NCI-H82 treated with DMSO at 0.1 percent for 48 hours (cell line): ENCODE measurements at regions not wholly inside any gene's neighbourhood (a gene's known extent, or its start where the extent isn't known, plus 50 kb on each side); places are given as distances from the start of the nearest gene placed in this dataset.

Experiments used
- DNase-seq: peaks from one replicate; lab custom pipeline; 2025; ENCODE audit not compliant: unreplicated experiment; lab: John Stamatoyannopoulos, UW

- DNase-seq = no peak
These were observed 211.4 kb downstream of the TUSC7 start for GRCh38 chr3:116920826-116921610.

- DNase-seq = no peak
These were observed 218.3 kb downstream of the TUSC7 start for GRCh38 chr3:116927918-116928317.

GRCh38 chr3:116929505-116930222 lies 220.1 kb downstream of the TUSC7 start:
- DNase-seq = no peak

DNA sequence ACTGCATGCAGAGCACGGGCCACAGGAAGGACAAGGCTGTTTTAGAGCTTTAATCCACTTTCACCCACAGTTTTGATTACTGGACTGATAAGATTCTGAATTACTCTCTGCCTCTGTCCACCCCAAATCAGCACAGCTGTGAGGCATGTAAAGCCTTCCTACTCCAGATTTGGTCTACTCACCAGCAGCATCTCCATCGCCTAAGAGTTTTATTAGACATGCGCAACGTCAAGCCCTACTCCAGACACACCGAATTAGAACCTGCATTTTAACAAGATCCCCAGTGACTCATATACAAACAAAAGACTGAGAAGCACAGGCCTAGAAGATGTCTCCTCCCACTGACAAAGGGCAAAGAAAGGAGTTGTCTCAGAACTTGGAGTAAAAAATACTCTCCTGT lies 221.2 kb downstream of the TUSC7 start:
- no peak for DNase-seq

GRCh38 chr3:116939091-116939490 lies 229.5 kb downstream of the TUSC7 start:
- DNase-seq = no peak

GRCh38 chr3:116939550-116939949 lies 230.0 kb downstream of the TUSC7 start:
- no peak for DNase-seq

DNA sequence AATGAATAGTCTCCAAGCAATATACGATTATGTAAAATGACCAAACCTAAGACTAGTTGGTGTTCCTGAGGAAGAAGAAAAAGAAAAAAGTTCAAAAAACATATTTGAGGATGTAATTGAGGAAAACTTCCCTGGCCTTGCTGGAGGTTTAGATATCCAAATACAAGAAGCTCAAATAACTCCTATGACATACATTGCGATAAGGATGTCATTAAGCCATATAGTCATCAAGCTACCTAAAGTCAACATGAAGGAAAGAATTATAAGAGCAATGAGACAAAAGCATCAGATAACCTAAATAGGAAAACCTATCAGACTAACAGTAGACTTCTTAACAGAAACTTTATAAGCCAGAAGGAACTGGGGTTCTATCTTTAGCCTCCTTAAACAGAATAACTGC lies 231.1 kb downstream of the TUSC7 start:
- DNase-seq = no peak

DNA sequence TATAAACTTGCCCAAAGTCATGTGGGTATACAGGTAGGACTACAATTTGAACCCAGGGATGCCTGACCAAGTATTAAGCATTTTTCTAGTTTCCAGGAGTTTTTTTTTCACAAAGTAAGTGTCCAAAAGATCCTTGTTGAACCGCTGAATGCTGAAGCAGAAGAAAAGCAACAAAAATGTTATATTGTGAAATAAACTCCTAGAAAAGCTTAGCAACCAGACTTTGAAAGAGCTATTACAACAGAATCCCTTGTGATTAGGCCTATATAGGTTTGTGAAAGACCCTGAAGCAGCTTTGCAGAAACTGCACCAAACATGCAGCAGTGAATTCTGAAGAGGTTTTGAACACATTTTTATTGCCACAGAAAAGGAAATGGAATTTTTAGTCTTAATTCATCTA lies 236.8 kb downstream of the TUSC7 start:
- DNase-seq = no peak

GRCh38 chr3:116947148-116947547 lies 237.6 kb downstream of the TUSC7 start:
- DNase-seq = no peak

- no peak for DNase-seq
These were observed 238.2 kb downstream of the TUSC7 start for GRCh38 chr3:116947809-116948208.

DNA sequence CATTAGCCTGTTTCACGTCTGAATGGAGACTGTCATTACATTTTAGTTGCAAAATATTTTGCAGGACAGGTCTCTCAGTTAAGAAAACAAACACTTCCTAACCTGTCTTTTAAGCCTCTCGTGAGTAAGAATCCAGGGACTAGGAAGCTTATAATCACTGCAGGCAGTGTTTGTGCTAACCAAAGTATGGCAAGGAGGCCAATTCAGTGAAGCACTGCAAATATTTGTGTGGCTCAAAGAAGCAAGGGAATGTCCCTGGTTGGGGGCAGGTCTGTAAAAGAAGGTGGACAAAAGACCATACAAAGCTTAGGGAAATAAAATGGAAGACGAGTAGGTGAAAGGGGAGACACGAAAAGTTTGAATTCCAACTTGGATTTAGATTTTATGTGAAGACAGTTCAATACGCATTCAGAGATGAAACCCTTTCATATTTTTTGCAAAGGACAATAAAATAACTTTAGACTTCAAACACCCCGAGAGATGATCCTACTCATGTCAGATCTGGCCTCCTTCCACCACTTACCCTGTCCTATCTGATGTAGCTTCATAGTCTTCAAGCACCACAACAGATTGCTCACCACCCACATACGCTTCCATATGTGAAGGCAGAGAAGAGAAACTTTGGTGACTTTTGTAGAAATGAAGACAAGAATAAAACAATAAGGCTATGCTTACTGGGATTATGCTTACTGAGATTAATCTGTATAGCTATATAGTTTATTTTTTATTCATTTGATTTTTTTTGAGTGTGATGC lies 240.9 kb downstream of the TUSC7 start:
- no peak for DNase-seq

GRCh38 chr3:116951610-116952009 lies 242.0 kb downstream of the TUSC7 start:
- DNase-seq = no peak

DNA sequence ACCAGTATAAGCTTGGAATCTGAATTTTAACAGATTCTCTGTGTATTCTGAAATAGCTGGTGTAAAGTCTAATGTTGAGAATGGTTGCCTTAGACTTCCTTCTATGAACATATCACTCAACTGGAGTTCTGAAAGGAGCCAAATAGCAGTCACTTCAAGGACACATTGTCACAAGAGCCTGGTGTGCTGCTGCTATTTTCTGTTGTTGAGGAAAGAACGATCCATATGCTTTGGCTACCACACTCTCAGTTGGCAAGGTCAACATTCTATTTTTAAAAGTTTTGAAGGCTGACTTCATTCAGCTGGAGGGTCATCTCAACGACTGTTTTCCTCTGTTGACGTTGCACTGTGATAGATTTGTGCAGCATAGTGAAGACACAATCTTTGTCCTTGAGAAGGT lies 248.7 kb downstream of the TUSC7 start:
- no peak for DNase-seq

DNA sequence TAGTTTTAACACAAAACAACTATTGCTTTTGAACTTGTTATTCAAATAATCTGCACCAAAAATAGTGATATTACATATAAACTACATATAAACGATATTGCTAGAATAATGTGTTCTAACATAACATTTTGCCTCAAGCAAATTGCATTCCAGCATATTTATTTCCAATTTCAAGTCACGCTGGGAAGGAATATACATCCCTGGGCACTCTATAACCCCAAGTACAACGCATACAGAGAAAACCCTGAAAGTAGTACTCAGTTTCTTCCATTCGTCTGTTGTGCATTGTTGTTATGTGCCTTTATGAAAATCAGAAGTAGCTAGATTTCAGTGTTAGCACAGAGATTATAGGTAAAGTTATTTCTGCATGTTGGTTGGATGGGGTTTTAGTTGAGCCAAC lies 251.5 kb downstream of the TUSC7 start:
- no peak for DNase-seq

GRCh38 chr3:116963802-116964201 lies 254.2 kb downstream of the TUSC7 start:
- DNase-seq = no peak

- no peak for DNase-seq
These were observed 257.1 kb downstream of the TUSC7 start for GRCh38 chr3:116966649-116967048.

GRCh38 chr3:116969135-116969534 lies 259.6 kb downstream of the TUSC7 start:
- no peak for DNase-seq

- no peak for DNase-seq
These were observed 260.1 kb downstream of the TUSC7 start for GRCh38 chr3:116969646-116970045.

DNA sequence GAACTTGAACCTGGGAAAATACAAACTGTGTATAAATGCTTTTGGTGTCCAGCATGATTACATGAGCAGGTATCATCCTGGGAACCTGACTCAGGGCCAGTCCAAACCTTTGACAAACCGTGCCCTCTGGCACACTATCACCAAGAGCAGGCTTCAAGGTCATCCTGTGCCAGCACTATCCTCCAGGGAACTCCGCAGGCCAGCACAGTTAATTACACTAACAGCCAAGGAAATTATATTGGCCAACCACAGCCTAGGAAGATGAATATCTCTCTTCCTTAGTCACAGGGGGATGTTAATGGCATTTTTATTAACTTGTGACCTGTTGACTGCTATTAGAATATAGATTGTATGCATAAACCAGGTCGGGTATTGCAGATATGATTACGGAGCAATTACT lies 262.0 kb downstream of the TUSC7 start:
- no peak for DNase-seq

DNA sequence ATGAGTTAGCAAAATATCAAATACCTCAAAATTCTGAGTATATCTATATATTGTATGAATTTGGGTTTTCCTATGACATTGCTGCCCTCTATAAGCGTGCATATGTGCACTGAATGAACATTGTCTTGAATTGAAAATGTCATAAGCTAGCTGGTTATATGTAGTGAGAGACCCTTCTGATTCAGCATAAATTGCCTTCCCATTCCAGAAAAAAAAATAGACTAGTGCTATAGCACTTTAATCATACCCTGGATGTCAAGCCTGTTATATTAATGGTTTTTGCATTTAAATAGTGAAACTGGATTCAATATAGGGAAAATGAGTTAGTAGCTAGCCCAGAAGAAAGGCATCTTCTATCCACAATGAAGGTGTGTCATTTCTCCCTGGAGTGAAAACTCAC lies 265.1 kb downstream of the TUSC7 start:
- no peak for DNase-seq

DNA sequence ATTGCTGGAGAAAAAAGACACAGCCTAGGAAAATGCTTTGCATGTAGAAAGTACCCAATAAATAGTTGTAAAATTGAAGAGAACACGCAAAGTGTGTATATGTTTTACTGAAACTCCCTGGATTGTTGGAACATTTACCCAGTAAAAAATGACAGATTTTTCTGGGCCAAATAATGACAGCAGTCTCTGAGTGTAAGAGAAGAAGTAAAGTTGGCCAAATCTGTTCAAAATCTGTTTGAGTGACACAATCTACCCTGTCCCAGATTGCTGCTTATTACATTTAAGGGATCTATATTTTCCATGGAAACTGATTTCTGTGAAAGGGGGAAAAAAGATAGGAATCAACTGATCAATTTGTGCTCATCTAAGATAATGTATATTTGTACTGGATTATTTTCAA lies 267.9 kb downstream of the TUSC7 start:
- no peak for DNase-seq

GRCh38 chr3:116980099-116980498 lies 270.5 kb downstream of the TUSC7 start:
- DNase-seq = no peak
